KOPT-K1 (cell line): ENCODE measurements at regions not wholly inside any gene's neighbourhood (a gene's known extent, or its start where the extent isn't known, plus 50 kb on each side); places are given as distances from the start of the nearest gene placed in this dataset.

Experiments used
- H3K27ac ChIP-seq: fragments of 200-600 bp; sonication (generic); 2 replicates; pipeline ENCODE4 v1.5.1; 2016; ENCODE audit warnings: antibody characterized with exemption, mild to moderate bottlenecking, low read depth, low read length; ENCODE audit not compliant: poor library complexity, severe bottlenecking
- H3K36me3 ChIP-seq: fragments of 200-600 bp; sonication (generic); 2 replicates; pipeline ENCODE4 v1.5.1; 2017; ENCODE audit warnings: antibody characterized with exemption, mild to moderate bottlenecking, low read length, moderate library complexity; ENCODE audit not compliant: insufficient read depth
- H3K9me3 ChIP-seq: fragments of 200-600 bp; sonication (generic); 2 replicates; pipeline ENCODE4 v1.5.1; 2017; ENCODE audit warnings: antibody characterized with exemption, low read length, mild to moderate bottlenecking; ENCODE audit not compliant: insufficient read depth, poor library complexity, severe bottlenecking

DNA sequence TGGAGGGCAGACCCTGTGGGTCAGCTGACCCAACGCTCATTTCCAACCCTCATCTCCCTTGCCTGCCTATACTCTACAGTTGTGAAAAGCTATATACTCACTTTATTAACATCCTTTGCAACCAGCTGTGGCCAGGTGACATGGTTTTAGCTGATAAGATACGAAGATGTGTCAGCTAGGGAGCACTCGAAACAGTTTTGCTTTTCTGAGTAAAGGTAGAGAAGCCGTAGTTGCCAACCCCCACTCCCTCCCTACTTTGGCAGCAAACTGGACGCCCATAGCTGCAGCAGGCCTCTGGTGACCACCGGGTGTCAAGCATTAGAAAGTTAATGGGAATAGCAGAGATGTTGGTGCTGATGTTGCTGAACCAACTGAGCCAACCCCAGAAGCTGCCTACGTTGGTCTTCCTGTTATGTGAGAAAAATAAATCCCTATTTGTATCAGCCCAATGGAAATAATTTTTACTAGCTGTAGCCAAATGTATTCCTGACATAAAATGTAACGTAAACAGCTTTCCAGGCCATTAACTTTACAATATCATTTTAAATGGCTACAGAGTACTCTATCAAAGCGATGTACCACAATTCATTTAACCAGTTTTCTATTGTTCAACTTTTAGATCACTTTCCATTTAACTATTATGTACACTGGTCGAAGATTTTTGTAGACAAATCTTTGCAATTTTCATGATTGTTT is 98.5 kb upstream of the TMCC3 start:
- H3K9me3 ChIP-seq = no peaks in the 10 kb centered on the region
- H3K36me3 ChIP-seq = no peaks in the 10 kb centered on the region

DNA sequence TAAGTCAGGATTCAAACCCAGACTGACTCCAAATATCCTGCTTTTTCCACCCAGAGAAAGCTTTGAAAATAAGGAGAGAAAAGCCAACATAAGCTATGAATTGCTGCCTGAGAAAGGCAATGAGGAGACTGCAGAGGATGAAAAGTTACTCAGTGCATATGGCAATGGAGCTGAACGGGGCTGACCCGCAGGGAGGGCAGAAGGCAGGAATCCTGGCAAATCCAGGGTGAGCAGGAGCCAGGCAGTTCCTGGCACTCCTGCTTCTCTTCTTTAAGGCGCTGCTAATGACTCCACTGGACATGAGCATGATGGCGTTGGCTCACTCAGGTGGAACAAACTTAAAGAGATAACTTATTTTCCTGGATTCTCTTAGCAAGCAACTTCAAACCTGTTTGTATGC is 95.2 kb upstream of the TMCC3 start:
- Histone ChIP-seq H3K9me3 (no peaks in the 10 kb centered on the region), H3K27ac (no peak overlapping the region), H3K36me3 (no peaks in the 10 kb centered on the region)

More for the DNA sequence above, 98.5 kb upstream of the TMCC3 start:
- H3K27ac ChIP-seq = no peak overlapping the region

DNA sequence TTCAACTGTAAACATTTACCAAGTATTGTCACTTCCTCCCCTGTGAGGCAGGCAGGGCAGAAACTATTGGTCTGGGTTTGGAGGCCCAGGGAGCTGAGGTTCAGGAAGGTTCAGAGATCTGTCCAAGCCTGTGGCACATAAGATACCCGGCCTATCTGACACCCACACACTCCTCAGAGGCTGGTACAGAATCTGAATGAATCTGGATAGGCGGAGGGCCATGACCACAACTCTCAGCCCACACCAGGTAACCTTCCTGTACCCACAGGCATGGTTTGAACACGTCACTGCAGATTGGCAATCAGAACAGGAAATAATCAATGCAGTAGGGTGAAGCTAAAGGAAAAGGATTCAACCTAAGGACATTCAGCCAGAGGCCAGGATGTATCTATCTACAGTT is 92.8 kb upstream of the TMCC3 start:
- H3K27ac ChIP-seq = no peak overlapping the region
- no peaks in the 10 kb centered on the region for H3K9me3 ChIP-seq
- H3K36me3 ChIP-seq = no peaks in the 10 kb centered on the region

DNA sequence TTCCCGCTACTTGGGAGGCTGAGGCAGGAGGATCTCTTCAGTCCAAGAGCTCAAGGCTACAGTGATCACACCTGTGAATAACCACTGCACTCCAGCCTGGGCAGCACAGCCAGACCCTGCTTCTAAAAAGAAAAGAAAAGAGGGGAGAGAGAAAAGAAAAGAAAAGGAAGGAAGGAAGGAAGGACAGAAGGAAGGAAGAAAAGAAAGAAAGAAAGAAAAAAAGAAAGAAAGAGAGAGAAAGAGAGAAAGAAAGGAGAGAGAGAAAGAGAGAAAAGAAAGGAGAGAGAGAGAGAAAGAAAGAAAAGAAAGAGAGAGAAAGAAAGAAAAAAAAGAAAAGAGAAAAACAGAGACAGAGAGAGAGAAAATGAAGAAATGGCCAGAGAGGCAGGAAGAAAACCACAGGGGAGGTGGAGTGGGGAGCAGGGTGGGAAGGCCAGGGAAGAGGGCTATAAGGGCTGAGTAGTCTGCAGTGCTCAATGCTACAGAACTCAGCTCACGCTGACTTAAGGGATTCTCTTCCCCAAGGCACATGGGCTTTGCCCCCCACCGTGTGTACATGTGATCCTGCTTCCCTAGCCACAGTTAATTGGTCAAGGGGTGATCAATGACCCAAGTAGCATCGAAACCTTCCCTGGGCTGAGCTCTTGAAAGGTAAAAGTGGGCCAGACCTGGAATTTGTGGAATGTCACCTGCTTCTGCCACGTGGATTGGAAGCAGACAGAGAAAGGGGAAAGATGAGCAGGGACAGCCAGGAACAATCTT is 90.4 kb upstream of the TMCC3 start:
- Histone ChIP-seq H3K36me3 (no peaks in the 10 kb centered on the region), H3K9me3 (no peaks in the 10 kb centered on the region), H3K27ac (no peak overlapping the region)

DNA sequence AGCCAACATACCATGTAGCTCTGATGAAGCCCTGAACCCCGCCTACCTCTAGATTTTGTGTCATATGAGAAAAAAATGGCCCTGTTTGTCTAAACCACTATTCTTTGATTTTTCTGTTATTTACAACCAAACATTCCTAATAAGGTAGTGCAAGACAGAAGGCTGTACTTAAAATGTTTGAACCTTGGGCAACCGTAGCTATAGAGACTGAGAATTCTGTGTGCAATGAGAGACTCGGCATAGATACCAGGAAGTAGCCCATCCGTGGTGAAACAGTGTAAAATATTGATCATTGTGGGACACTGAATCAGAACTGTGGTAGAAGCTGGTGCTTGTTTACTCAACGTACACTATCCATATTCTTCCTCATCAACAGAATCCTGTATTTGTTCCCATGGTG is 86.5 kb upstream of the TMCC3 start:
- no peaks in the 10 kb centered on the region for H3K36me3 ChIP-seq
- H3K9me3 ChIP-seq = no peaks in the 10 kb centered on the region
- H3K27ac ChIP-seq = no peak overlapping the region

DNA sequence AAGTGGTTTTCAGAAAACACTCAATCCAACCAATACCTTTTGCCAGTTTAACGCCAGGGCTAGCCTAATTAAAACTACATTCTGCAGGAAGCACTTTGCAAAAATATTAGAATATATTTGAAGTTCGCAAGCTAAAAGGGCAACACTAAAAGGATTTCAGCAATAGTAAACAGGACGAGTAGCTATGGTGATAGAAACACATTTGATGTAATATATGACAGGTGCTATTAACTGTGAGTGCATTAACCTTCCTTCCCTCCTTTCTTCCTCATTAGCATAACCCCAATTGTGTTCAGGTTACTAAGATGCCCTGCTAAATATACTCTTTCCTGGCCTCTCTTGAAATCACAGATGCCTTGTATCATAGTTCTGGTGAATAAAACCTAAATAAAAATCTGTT is 85.6 kb upstream of the TMCC3 start:
- H3K27ac ChIP-seq = no peak overlapping the region
- no peaks in the 10 kb centered on the region for H3K36me3 ChIP-seq
- H3K9me3 ChIP-seq = no peaks in the 10 kb centered on the region

DNA sequence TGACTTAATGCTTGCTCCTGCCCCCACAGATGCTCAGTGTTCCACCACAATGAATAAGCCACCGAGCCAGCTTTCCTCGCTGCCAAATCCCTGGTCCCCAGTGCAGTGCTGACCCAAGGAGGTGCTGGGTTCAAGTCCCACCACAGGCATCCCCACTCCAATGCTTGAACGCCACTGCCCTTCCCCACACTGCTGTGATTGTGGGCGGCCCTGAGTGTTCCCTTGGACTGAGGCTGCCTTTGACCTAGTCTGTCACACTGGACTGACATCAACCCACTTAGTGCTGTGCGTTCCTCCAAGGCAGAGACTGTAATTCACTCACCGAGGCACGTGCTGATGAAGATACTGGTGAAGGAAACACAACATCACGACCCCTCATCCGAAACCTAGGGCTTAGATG is 83.4 kb upstream of the TMCC3 start:
- H3K36me3 ChIP-seq = no peaks in the 10 kb centered on the region
- H3K27ac ChIP-seq = no peak overlapping the region
- no peaks in the 10 kb centered on the region for H3K9me3 ChIP-seq

DNA sequence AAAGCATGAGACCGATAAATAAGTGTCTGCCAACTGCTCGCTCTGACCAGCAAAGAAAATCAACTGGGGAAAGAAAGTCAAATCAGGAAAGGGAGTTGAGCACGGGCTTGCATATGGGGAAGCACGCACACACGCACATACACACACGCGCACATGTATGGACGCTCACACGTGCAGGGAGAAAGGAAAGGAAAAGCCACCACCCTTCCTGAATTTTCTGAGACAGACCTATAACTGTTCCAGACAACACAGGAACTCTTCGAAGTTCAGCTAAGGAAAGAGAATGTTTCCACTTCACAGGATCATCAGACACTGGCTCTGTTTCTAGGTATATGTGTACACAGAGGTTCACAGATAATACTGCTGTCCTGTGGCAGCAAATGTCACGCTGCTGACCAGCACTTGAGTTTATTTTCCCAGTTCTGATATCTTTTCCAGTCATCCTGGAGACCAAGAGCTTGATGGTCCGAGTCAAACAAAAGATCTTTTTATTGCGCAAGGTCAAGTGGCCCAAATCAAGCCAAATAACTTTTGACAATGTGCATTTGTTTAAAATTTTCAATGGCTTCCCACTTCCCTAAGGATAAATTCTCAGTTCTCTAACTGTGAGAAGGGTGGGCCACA is 82.1 kb upstream of the TMCC3 start:
- no peak overlapping the region for H3K27ac ChIP-seq
- H3K9me3 ChIP-seq = peaks cover 4% of the 10 kb centered on the region

DNA sequence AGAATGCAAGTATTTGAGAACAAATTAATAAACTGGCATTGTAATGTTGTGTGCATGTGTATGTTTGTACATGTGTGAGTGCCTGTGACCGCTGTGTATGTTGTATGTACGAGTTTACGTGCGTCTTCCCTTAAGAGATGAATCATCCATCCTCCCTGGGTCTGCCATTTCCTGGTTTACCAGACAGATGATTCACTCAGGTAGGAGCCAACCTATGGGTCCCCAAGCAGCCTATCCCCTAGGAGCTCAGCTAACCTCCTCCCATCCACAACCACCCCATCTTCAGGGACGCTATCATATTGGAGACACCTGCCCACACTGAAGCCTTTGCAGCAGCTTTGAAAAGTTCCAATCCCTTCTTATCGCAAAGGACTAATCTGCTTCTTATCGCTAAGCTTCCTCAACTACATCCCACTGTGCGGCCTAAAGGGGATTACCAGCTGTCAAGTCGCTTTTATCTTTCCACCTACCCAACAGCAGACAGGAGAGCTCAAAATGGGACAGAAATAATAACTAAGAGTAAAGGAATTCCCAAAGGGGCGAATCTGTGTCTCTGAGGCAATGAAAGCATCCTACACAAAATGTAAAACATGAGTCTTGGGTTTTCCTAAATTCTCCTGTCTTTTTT is 81.5 kb upstream of the TMCC3 start:
- H3K9me3 ChIP-seq = peaks cover 5% of the 10 kb centered on the region
- H3K36me3 ChIP-seq = no peaks in the 10 kb centered on the region
- H3K27ac ChIP-seq = no peak overlapping the region

More for the DNA sequence above, 82.1 kb upstream of the TMCC3 start:
- H3K36me3 ChIP-seq = no peaks in the 10 kb centered on the region

DNA sequence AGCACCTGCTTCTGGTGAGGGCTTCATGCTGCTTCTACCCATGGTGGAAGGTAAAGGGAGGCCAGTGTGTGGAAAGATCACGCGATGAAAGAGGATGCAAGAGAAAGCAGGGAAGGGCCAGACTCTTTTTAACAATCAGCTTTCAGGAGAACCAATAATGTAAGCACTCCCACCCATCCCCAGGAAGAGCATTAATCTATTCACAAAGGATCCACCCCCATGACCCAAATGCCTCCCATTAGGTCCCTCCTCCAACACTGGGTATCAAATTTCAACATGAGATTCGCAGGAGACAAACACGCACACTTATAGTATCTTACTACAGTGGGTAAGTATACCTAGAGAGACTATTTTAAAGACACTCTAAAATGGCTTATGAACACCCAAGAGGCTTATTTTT is 80.5 kb upstream of the TMCC3 start:
- peaks cover 5% of the 10 kb centered on the region for H3K9me3 ChIP-seq
- H3K36me3 ChIP-seq = no peaks in the 10 kb centered on the region
- H3K27ac ChIP-seq = no peak overlapping the region

DNA sequence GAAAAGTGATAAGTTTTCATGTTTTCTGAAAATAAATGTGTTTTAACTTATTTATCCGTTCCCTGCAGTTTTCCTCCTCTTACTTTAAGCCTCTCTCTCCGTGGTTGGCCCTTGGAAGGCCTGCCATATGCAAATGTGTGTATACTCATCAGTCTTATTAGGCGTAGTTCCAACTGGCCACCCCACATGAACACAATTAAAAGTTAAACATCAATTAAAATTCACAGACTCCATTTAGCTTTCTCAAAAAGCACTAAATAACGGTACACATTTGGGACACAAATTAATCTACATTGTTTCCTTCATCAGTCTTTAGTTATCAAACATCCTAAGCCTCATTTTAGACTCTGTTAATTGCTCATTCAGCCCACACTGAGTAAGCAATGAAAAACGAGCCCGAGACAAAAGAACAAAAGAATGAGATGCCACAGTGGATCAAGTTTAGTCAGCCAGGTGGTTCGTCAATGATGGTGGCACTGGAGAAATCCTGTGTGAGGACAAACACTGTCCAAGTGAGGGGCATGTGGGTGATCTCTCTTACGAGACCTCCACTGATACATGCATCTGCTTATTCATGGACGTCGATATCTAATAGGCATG is 76.0 kb upstream of the TMCC3 start:
- peaks cover 5% of the 10 kb centered on the region for H3K9me3 ChIP-seq
- no peak overlapping the region for H3K27ac ChIP-seq
- H3K36me3 ChIP-seq = no peaks in the 10 kb centered on the region

DNA sequence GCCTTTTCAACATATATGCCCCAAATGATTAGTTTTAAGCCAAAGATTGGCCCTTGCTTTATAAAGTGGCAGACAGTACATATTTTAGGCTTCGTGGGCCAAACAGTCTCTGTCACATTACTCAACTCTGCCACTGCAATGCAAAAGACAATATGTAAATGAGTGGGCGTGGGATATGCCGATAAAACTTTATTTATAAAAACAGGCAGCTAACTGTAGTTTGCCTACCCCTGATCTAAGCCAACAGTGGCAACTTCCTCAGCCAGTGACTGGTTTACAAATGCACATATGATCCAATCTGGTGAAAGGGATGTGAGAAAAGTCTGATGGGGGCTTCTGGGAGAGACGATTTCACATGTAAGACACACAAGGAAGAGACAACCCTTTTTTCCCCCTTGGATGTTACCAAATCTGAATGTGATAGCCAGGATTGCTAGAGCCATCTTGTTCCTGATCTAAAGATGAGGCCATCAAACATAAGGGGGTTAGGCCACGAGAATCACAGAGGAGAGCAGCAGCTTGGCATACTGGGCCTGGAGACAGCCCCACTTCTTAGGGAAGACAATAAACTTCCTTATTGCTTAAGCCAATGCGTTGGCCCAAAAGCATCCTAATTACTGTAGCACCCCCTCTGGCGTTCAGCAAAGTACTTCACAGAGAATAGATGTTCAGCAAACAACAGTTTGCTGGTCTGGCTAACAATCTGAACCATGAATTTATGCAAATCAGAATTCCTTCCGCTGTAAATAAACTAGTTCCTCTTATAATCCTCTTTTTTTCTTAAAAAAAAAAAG is 75.2 kb upstream of the TMCC3 start:
- Histone ChIP-seq H3K27ac (no peak overlapping the region), H3K36me3 (no peaks in the 10 kb centered on the region), H3K9me3 (peaks cover 5% of the 10 kb centered on the region)

DNA sequence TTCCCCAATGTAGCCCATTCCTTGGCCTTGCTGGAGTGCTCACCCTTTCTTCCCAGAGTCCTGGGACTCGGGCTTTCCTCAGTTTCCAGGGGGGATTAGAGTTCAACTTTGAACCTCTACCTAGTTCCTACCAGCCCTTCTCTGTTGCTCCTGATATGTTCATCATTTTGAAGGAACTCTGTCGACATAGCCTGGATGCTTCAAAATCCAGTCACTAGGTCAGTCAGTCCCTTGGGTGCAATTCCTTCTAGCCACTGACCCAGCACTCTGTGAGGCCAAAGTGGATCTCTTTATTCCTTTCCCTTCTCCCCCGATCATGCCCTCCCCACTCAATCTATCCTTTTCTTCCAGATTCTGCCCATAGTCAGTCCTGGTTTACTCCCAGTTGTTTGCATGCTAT is 72.3 kb upstream of the TMCC3 start:
- Histone ChIP-seq H3K27ac (no peak overlapping the region), H3K36me3 (no peaks in the 10 kb centered on the region), H3K9me3 (peaks cover 4% of the 10 kb centered on the region)

DNA sequence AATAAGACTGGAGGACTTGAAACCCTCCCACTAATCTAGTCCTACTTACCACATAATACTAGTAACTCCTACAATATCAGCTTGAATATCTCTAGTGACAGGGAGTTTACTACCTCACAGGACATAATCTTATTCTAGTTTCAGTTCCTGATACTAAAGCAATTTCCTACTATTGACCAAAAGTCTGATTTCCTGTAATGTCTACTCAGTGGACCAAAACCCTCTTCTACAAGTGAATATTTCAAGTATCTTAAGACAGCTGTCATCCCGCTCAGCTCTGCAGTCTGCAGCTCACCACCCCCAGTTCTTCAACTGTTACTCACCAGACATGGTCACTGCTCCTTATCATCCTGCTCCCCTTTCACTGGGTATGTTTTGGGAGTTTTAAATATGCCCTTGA is 70.8 kb upstream of the TMCC3 start:
- Histone ChIP-seq H3K36me3 (no peaks in the 10 kb centered on the region), H3K9me3 (no peaks in the 10 kb centered on the region), H3K27ac (no peak overlapping the region)
